ENCODE measurements at regions not wholly inside any gene's neighbourhood (a gene's known extent, or its start where the extent isn't known, plus 50 kb on each side); places are given as distances from the start of the nearest gene placed in this dataset.

GRCh38 chr17:77387891-77388290 lies 247.1 kb downstream of the SEC14L1 start:
- TF ChIP-seq CTCF (IDR thresholded peaks at IDR 0.05), result no peak
- TF ChIP-seq POLR2A (IDR thresholded peaks at IDR 0.05), result no peak

Measured in breast epithelium (tissue), 3 donors.